Ovary (tissue), 7 donors: ENCODE measurements at regions not wholly inside any gene's neighbourhood (a gene's known extent, or its start where the extent isn't known, plus 50 kb on each side); places are given as distances from the start of the nearest gene placed in this dataset.
"Not testable (repeated sequence)": the region's sequence is repeated elsewhere in the genome, so short reads cannot be mapped to it uniquely, and the experiment has no call there.

ENCODE experiments used
- DNase-seq, 5 donors: peaks; one replicate each; pipeline ENCODE4 v3.0.0-alpha.2; 2019 to 2020
- H3K27ac ChIP-seq, 2 donors: fragments of 200-600 bp; one replicate each; pipeline versions ENCODE4 v1.5.1 to v1.8.0; 2019 to 2022
- H3K27me3 ChIP-seq: fragments of 200-600 bp; one replicate; pipeline ENCODE4 v1.8.0; 2022
- H3K36me3 ChIP-seq: fragments of 200-600 bp; sonication (generic); one replicate; pipeline ENCODE4 v1.5.1; 2019
- H3K4me1 ChIP-seq: one replicate; pipeline ENCODE4 v1.8.1; 2013; ENCODE audit warnings: mild to moderate bottlenecking, moderate library complexity; ENCODE audit not compliant: insufficient read depth
- H3K4me3 ChIP-seq: fragments of 200-600 bp; sonication (generic); one replicate; pipeline ENCODE4 v1.5.1; 2017
- H3K9me3 ChIP-seq, 2 donors: fragments of 200-600 bp in 1 of 2; sonication (generic) in 1 of 2; one replicate each; pipeline versions ENCODE4 v1.5.1 to v1.8.1; 2013 to 2019; ENCODE audit warnings: mild to moderate bottlenecking in 1 of 2, moderate library complexity in 1 of 2
- CTCF ChIP-seq, 3 donors: fragments of 450-650 bp in 2 of 3; fragments of 200-600 bp in 1 of 3; IDR thresholded peaks; one replicate each; pipeline versions ENCODE4 v1.5.1 to v1.8.0; 2016 to 2022; ENCODE audit warnings: antibody characterized with exemption in 3 of 3, mild to moderate bottlenecking in 1 of 3
- EP300 ChIP-seq: sonication (generic); formaldehyde crosslinking; IDR thresholded peaks from one replicate; pipeline ENCODE4 v1.6.1; 2017; ENCODE audit warnings: antibody characterized with exemption
- POLR2A ChIP-seq: fragments of 450-650 bp; IDR thresholded peaks from one replicate; pipeline ENCODE4 v1.6.1; 2017; ENCODE audit warnings: antibody characterized with exemption, mild to moderate bottlenecking, moderate library complexity
- WGBS, 3 donors: extraction: QIAGEN DNeasy Blood & Tissue Kit in 1 of 3; methylation state at CpG; one replicate each; pipeline versions ENCODE4 v1.1.5 to v1.1.7; 2013 to 2017; 5-methylcytosine and 5-hydroxymethylcytosine counted together
- intact Hi-C, 4 donors: fragments of 100-400 bp; cut with DNase I; formaldehyde crosslinking; loops; one replicate each; pipeline versions ENCODE4 v1.11.0 to v1.15.1; 2022 to 2023
- donor health status: DM: no; HTN: no; CAD: no; lungs with moderate emphysema.
- donor health status: DM: no; HTN: no; CAD: no.
- donor health status: Bipolar disorder and iron deficiency.
- donor health status: DM: no; HTN: no; CAD: no.
- donor health status: DM: yes; HTN: yes; CAD: no.

GRCh38 chr14:105918496-105919262, 392.3 kb downstream of the TMEM121 start:
- Histone ChIP-seq H3K27ac (no peak overlapping the region), H3K4me1 (no peaks in the 10 kb centered on the region), H3K27me3 (no peaks in the 10 kb centered on the region), H3K36me3 (no peaks in the 10 kb centered on the region), H3K4me3 (no peak overlapping the region), H3K9me3 (peaks cover 0 to 7% of the 10 kb centered on the region in 2 donors)
- WGBS, 3 donors: 81 to 85% (median 83%) methylated on average over 14 to 17 of the region's 17 CpGs
- DNase-seq: peak in 1 of 5 donors; percentile 3
- TF ChIP-seq POLR2A (no peak), EP300 (no peak), CTCF (IDR thresholded peaks at IDR 0.05) (no peak)
- intact Hi-C loops: no loop called here

- H3K27ac ChIP-seq: no peak overlapping the region
- DNase-seq: peak in 1 of 5 donors; percentile 7
- H3K9me3 ChIP-seq: peaks cover 0 to 7% of the 10 kb centered on the region in 2 donors
- intact Hi-C loops: no loop called here
- H3K4me1 ChIP-seq: no peaks in the 10 kb centered on the region
- WGBS, 3 donors: 85 to 86% (median 86%) methylated on average over 11 to 21 of the region's 21 CpGs
- H3K36me3 ChIP-seq: no peaks in the 10 kb centered on the region
- no peak overlapping the region for H3K4me3 ChIP-seq
- no peaks in the 10 kb centered on the region for H3K27me3 ChIP-seq
- TF ChIP-seq EP300 (no peak), CTCF (IDR thresholded peaks at IDR 0.05) (no peak), POLR2A (no peak)
These were observed 393.2 kb downstream of the TMEM121 start for GRCh38 chr14:105919458-105920150.

GRCh38 chr14:105920151-105920700, 393.8 kb downstream of the TMEM121 start:
- DNase-seq: peak in 1 of 5 donors; percentile 4
- 64 to 84% (median 74%) methylated on average over 10 to 11 of the region's 11 CpGs for WGBS, 3 donors

GRCh38 chr14:105920803-105921755, 394.7 kb downstream of the TMEM121 start:
- H3K4me3 ChIP-seq, H3K4me1 ChIP-seq, intact Hi-C loops, H3K27ac ChIP-seq, H3K27me3 ChIP-seq, H3K36me3 ChIP-seq, H3K9me3 ChIP-seq: not testable (repeated sequence)
- 85 to 92% (median 87%) methylated on average over 21 to 24 of the region's 24 CpGs for WGBS, 3 donors
- peak in 1 of 5 donors; percentile 8 for DNase-seq

More at GRCh38 chr14:105920151-105920700, 393.8 kb downstream of the TMEM121 start:
- H3K27me3 ChIP-seq, H3K4me1 ChIP-seq, intact Hi-C loops, H3K4me3 ChIP-seq, H3K27ac ChIP-seq, H3K36me3 ChIP-seq, H3K9me3 ChIP-seq: not testable (repeated sequence)

- peak in 1 of 5 donors; percentile 1 for DNase-seq
- 49 to 79% (median 77%) methylated on average over 3 to 4 of the region's 4 CpGs for WGBS, 3 donors
These were observed 395.4 kb downstream of the TMEM121 start for GRCh38 chr14:105921781-105922180.

GRCh38 chr14:105923520-105924191, 397.3 kb downstream of the TMEM121 start:
- H3K9me3 ChIP-seq, DNase-seq, H3K4me3 ChIP-seq, H3K27ac ChIP-seq, H3K36me3 ChIP-seq, intact Hi-C loops, H3K4me1 ChIP-seq, H3K27me3 ChIP-seq: not testable (repeated sequence)
- WGBS, 3 donors: 5 to 10% (median 8%) methylated on average over 1 of the region's 1 CpG

More at GRCh38 chr14:105921781-105922180, 395.4 kb downstream of the TMEM121 start:
- H3K36me3 ChIP-seq, H3K4me1 ChIP-seq, H3K4me3 ChIP-seq, H3K27me3 ChIP-seq, H3K27ac ChIP-seq, H3K9me3 ChIP-seq, intact Hi-C loops: not testable (repeated sequence)
